Hepatocyte (in vitro differentiated cells): ENCODE measurements at regions not wholly inside any gene's neighbourhood (a gene's known extent, or its start where the extent isn't known, plus 50 kb on each side); places are given as distances from the start of the nearest gene placed in this dataset.

ENCODE experiments used
- CTCF ChIP-seq: fragments of 200-600 bp; sonication (generic); IDR thresholded peaks from 2 replicates; pipeline ENCODE4 v1.5.1; 2016; ENCODE audit warnings: antibody characterized with exemption, mild to moderate bottlenecking; ENCODE audit not compliant: poor library complexity
- EZH2 ChIP-seq: fragments of 200-600 bp; sonication (generic); IDR thresholded peaks from 2 replicates; pipeline ENCODE4 v1.6.1; 2016; ENCODE audit warnings: antibody characterized with exemption, mild to moderate bottlenecking, borderline replicate concordance

- TF ChIP-seq EZH2, result no peak
- no peak for TF ChIP-seq CTCF
Measured at GRCh38 chr17:56675876-56676660, 82.6 kb downstream of the NOG start.
